Glutamatergic neuron (in vitro differentiated cells): ENCODE measurements at regions not wholly inside any gene's neighbourhood (a gene's known extent, or its start where the extent isn't known, plus 50 kb on each side); places are given as distances from the start of the nearest gene placed in this dataset.

Experiments
- DNase-seq: peaks from one replicate; pipeline ENCODE4 v3.0.0; 2022
- H3K27ac Mint-ChIP-seq: one replicate; pipeline ENCODE4 v1.8.0; 2020; ENCODE audit warnings: mild to moderate bottlenecking, mixed read lengths, inconsistent platforms; ENCODE audit not compliant: unreplicated experiment
- H3K27me3 Mint-ChIP-seq: one replicate; pipeline ENCODE4 v1.8.0; 2020; ENCODE audit warnings: mild to moderate bottlenecking, moderate library complexity, mixed read lengths, inconsistent platforms; ENCODE audit not compliant: unreplicated experiment
- H3K36me3 Mint-ChIP-seq: one replicate; pipeline ENCODE4 v1.8.0; 2020; ENCODE audit warnings: mild to moderate bottlenecking, mixed read lengths, inconsistent platforms; ENCODE audit not compliant: unreplicated experiment
- H3K4me1 Mint-ChIP-seq: one replicate; pipeline ENCODE4 v1.8.0; 2020; ENCODE audit warnings: mild to moderate bottlenecking, low read depth, mixed read lengths, inconsistent platforms; ENCODE audit not compliant: unreplicated experiment
- H3K4me3 Mint-ChIP-seq: one replicate; pipeline ENCODE4 v1.8.0; 2020; ENCODE audit warnings: mild to moderate bottlenecking, mixed read lengths, inconsistent platforms; ENCODE audit not compliant: unreplicated experiment
- H3K9me3 Mint-ChIP-seq: one replicate; pipeline ENCODE4 v1.8.0; 2020; ENCODE audit warnings: mild to moderate bottlenecking, moderate library complexity, mixed read lengths, inconsistent platforms; ENCODE audit not compliant: unreplicated experiment
- TF ChIP-seq, protein P1 (sequence below): fragments of 200-600 bp; sonication (generic); IDR thresholded peaks from one replicate; pipeline ENCODE4 v1.5.0; 2021; ENCODE audit not compliant: partially characterized antibody, unreplicated experiment

DNA sequence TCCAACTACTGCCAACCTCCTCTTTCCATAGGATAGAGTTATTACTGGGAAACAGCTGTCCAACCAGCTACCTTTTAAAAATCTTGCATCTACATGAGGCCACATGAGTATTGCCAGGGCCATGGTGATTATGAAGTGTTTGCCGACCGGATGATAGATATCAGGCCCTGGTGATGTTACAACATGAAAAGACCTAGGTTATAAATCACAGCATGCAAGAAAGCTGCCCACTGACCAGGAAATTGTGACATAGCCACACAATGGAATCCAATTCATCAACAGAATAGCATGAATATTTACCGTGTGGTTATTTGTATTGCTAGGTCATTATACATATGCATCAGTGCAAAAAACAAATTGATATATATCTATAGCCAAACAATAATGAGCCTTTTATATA lies 517.0 kb downstream of the INHBA start:
- Mint-ChIP-seq H3K27me3 (no peaks in the 10 kb centered on the region), H3K4me1 (no peaks in the 10 kb centered on the region), H3K36me3 (no peaks in the 10 kb centered on the region), H3K27ac (no peak overlapping the region), H3K4me3 (no peak overlapping the region), H3K9me3 (peaks cover 2% of the 10 kb centered on the region)
- DNase-seq: no peak
- TF ChIP-seq, protein P1, sequence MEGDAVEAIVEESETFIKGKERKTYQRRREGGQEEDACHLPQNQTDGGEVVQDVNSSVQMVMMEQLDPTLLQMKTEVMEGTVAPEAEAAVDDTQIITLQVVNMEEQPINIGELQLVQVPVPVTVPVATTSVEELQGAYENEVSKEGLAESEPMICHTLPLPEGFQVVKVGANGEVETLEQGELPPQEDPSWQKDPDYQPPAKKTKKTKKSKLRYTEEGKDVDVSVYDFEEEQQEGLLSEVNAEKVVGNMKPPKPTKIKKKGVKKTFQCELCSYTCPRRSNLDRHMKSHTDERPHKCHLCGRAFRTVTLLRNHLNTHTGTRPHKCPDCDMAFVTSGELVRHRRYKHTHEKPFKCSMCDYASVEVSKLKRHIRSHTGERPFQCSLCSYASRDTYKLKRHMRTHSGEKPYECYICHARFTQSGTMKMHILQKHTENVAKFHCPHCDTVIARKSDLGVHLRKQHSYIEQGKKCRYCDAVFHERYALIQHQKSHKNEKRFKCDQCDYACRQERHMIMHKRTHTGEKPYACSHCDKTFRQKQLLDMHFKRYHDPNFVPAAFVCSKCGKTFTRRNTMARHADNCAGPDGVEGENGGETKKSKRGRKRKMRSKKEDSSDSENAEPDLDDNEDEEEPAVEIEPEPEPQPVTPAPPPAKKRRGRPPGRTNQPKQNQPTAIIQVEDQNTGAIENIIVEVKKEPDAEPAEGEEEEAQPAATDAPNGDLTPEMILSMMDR: no peak

DNA sequence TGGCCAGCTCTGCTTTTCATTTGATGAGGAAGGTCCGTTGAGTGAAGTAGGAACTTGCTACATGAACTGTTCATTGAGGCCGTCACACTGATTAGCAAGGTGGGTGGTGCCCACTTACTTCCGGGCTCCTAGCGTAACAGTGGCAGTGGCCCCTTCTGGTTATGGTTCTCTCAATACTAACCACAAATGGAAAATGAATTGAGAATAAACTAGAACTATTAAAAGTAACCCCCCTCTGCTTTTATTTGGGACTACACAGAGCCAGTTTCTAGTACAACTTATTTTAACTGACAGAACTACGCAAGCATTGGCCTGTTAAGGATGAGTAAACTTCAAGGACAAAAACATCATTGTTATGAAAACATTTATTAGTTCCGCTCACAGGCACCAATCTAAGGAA lies 519.1 kb downstream of the INHBA start:
- no peak for DNase-seq
- Mint-ChIP-seq H3K27ac (no peak overlapping the region), H3K9me3 (no peaks in the 10 kb centered on the region), H3K27me3 (no peaks in the 10 kb centered on the region), H3K36me3 (no peaks in the 10 kb centered on the region), H3K4me1 (no peaks in the 10 kb centered on the region), H3K4me3 (no peak overlapping the region)
- TF ChIP-seq, protein P1: no peak

DNA sequence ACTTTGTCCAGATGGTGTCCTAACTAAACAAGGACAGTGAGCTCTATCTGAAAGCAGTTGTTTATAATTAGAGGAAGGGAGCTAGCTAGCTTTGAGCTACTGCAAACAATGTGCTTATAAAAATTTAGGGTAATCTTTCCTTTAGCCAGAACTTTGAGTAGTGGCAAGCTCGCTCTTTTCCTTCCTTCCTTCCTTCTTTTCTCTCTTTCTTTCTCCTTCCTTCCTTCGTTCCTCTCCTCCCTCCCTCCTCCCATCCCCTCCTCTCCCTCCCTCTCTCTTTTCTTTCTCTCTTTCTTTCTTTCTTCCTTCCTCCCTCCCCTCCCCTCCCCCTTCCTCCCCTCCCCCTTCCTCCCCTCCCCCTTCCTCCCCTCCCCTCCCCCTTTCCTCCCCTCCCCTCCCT lies 520.1 kb downstream of the INHBA start:
- Mint-ChIP-seq H3K4me1 (no peaks in the 10 kb centered on the region), H3K27me3 (no peaks in the 10 kb centered on the region), H3K9me3 (no peaks in the 10 kb centered on the region), H3K4me3 (no peak overlapping the region), H3K36me3 (no peaks in the 10 kb centered on the region), H3K27ac (no peak overlapping the region)
- TF ChIP-seq, protein P1: no peak
- DNase-seq: no peak

DNA sequence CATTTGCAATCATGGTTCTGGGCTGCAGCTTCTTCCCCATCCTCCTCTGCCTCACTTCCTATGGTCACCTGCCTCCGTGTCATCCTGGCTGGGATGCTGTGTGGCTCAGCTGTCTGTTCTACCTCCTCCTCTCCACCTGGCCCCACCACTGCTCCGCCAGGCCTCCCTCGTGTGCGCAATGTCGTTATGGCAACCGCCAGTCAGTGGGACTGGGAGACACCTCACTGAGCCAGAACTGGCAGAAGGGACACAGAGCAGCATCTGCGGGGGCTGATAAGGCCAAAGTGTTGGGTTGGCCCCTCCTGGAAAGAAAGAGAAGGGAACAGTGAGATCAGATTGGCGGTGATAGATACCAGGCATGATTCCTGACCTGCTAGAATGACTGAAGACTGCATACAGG lies 527.5 kb downstream of the INHBA start:
- no peak for DNase-seq
- H3K27me3 Mint-ChIP-seq: no peaks in the 10 kb centered on the region
- no peaks in the 10 kb centered on the region for H3K36me3 Mint-ChIP-seq
- no peak overlapping the region for H3K27ac Mint-ChIP-seq
- no peak overlapping the region for H3K4me3 Mint-ChIP-seq
- H3K9me3 Mint-ChIP-seq: no peaks in the 10 kb centered on the region
- TF ChIP-seq, protein P1: no peak
- H3K4me1 Mint-ChIP-seq: peaks cover 2% of the 10 kb centered on the region

DNA sequence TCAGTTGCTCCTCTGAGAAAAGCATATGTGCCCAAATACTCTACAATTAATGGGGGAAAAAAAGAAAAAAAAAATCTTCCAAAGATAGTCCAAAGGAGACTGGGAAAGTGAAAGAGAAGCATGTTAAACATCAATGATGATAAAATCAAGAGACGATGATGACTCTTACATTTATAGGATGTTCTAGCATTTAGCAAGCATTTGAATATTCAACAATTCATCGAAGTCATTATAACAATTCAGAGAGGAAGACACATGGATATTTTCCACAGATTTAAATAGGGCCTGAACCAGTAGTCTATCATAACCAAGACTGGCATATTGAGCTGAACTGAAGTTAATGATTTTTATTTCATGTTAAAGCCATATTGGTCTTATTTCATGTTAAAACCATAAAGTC lies 528.4 kb downstream of the INHBA start:
- no peak for DNase-seq
- Mint-ChIP-seq H3K4me1 (peaks cover 2% of the 10 kb centered on the region), H3K36me3 (no peaks in the 10 kb centered on the region), H3K27me3 (no peaks in the 10 kb centered on the region), H3K4me3 (no peak overlapping the region), H3K9me3 (no peaks in the 10 kb centered on the region), H3K27ac (no peak overlapping the region)
- TF ChIP-seq, protein P1: no peak
